ENCODE measurements at regions not wholly inside any gene's neighbourhood (a gene's known extent, or its start where the extent isn't known, plus 50 kb on each side); places are given as distances from the start of the nearest gene placed in this dataset.

DNA sequence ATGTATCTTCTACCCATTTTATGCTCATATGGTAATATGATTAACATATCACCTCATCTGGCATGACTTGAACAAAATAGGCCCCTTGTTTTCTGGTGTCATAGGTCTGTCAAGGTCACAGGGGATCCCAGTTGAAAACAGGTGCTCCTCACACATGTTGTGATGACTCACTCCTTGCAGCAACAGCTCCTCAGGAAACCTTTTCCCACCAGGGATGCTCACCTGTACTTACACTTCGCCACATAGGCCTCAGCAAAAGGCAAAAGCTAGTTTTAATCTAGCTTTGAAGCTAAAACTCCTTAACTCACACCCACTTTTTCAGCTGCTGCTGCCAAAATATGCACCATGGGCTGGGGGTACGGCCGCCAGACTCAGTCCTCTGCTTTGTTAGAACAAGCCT, 110.0 kb upstream of the SOX21 start:
- no peak overlapping the region for H3K27ac ChIP-seq (ENCODE audit: low read length)
- in situ Hi-C loops (cut with HindIII; ENCODE audit: low pct_unique_long_range_greater_than_20kb, low sequenced_read_pairs), result no loop called here
- no peaks in the 10 kb centered on the region for H3K36me3 ChIP-seq (ENCODE audit: control insufficient read depth, insufficient read depth, low read length)
- ATAC-seq, result no peak
- H3K27me3 ChIP-seq (ENCODE audit: control insufficient read depth, insufficient read depth, low read length), result no peaks in the 10 kb centered on the region
- CTCF ChIA-PET, result no interaction called here
- BruUV-seq (replicated peaks), result no TSS peak
- H3K4me3 ChIP-seq (ENCODE audit: low read depth in 2 of 2, low read length in 2 of 2), result no peak overlapping the region
- no peak for DNase-seq (ENCODE audit: low read depth, low spot score)
- intact Hi-C loops (cut with micrococcal nuclease; ENCODE audit: unreplicated experiment), result no loop called here
- H3K4me1 ChIP-seq (ENCODE audit: control insufficient read depth, insufficient read depth, low read length), result no peaks in the 10 kb centered on the region
- no peak for TF ChIP-seq SIN3A (IDR thresholded peaks at IDR 0.05; ENCODE audit: borderline replicate concordance, insufficient read depth, low read depth, low read length)
- TF ChIP-seq, protein P1, sequence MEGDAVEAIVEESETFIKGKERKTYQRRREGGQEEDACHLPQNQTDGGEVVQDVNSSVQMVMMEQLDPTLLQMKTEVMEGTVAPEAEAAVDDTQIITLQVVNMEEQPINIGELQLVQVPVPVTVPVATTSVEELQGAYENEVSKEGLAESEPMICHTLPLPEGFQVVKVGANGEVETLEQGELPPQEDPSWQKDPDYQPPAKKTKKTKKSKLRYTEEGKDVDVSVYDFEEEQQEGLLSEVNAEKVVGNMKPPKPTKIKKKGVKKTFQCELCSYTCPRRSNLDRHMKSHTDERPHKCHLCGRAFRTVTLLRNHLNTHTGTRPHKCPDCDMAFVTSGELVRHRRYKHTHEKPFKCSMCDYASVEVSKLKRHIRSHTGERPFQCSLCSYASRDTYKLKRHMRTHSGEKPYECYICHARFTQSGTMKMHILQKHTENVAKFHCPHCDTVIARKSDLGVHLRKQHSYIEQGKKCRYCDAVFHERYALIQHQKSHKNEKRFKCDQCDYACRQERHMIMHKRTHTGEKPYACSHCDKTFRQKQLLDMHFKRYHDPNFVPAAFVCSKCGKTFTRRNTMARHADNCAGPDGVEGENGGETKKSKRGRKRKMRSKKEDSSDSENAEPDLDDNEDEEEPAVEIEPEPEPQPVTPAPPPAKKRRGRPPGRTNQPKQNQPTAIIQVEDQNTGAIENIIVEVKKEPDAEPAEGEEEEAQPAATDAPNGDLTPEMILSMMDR (IDR thresholded peaks at IDR 0.05), result no peak
- TF ChIP-seq TCF7L2 (IDR thresholded peaks at IDR 0.05; ENCODE audit: low read depth, low read length), result no peak
- TF ChIP-seq, protein P2, sequence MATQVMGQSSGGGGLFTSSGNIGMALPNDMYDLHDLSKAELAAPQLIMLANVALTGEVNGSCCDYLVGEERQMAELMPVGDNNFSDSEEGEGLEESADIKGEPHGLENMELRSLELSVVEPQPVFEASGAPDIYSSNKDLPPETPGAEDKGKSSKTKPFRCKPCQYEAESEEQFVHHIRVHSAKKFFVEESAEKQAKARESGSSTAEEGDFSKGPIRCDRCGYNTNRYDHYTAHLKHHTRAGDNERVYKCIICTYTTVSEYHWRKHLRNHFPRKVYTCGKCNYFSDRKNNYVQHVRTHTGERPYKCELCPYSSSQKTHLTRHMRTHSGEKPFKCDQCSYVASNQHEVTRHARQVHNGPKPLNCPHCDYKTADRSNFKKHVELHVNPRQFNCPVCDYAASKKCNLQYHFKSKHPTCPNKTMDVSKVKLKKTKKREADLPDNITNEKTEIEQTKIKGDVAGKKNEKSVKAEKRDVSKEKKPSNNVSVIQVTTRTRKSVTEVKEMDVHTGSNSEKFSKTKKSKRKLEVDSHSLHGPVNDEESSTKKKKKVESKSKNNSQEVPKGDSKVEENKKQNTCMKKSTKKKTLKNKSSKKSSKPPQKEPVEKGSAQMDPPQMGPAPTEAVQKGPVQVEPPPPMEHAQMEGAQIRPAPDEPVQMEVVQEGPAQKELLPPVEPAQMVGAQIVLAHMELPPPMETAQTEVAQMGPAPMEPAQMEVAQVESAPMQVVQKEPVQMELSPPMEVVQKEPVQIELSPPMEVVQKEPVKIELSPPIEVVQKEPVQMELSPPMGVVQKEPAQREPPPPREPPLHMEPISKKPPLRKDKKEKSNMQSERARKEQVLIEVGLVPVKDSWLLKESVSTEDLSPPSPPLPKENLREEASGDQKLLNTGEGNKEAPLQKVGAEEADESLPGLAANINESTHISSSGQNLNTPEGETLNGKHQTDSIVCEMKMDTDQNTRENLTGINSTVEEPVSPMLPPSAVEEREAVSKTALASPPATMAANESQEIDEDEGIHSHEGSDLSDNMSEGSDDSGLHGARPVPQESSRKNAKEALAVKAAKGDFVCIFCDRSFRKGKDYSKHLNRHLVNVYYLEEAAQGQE (IDR thresholded peaks at IDR 0.05; ENCODE audit: insufficient read depth in 1 of 2, low read depth in 2 of 2, low read length in 1 of 2), result no peak
- no peak for TF ChIP-seq POLR2AphosphoS5 (IDR thresholded peaks at IDR 0.05; ENCODE audit: low read depth, low read length)
- H3K9me3 ChIP-seq (ENCODE audit: control insufficient read depth, insufficient read depth, low read depth, low read length), result no peaks in the 10 kb centered on the region
- POLR2A ChIA-PET, result interaction anchor here (0.6 kb wide), 1 partner anchor 652 kb away, joined by 10 read pairs; no protein-coding TSS in a partner anchor

DNA sequence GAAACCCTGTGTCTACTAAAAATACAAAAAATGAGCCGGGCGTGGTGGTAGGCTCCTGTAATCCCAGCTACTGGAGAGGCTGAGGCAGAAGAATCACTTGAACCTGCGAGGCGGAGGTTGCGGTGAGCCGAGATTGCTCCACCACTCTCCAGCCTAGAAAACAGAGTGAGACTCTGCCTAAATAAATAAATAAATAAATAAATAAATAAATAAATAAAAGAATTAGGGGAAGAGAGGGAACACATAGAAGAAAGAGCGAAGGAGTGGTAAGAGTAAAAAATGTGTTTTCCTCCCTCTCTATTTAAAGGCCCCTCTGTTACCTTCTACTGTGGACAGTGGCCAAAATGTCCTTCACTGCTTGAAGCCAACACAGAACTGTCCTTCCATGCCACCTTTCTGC, 103.9 kb upstream of the SOX21 start:
- Histone ChIP-seq H3K9me3 (ENCODE audit: control insufficient read depth, insufficient read depth, low read depth, low read length) (no peaks in the 10 kb centered on the region), H3K36me3 (ENCODE audit: control insufficient read depth, insufficient read depth, low read length) (no peaks in the 10 kb centered on the region), H3K27me3 (ENCODE audit: control insufficient read depth, insufficient read depth, low read length) (no peaks in the 10 kb centered on the region), H3K27ac (ENCODE audit: low read length) (no peak overlapping the region), H3K4me3 (ENCODE audit: low read depth in 2 of 2, low read length in 2 of 2) (no peak overlapping the region), H3K4me1 (ENCODE audit: control insufficient read depth, insufficient read depth, low read length) (no peaks in the 10 kb centered on the region)
- ChIA-PET CTCF (no interaction called here), POLR2A (no interaction called here)
- in situ Hi-C loops (cut with HindIII; ENCODE audit: low pct_unique_long_range_greater_than_20kb, low sequenced_read_pairs), result no loop called here
- intact Hi-C loops (cut with micrococcal nuclease; ENCODE audit: unreplicated experiment), result no loop called here
- DNase-seq (ENCODE audit: low read depth, low spot score) (no peak), ATAC-seq (no peak)
- no TSS peak for BruUV-seq (replicated peaks)
- TF ChIP-seq POLR2AphosphoS5 (IDR thresholded peaks at IDR 0.05; ENCODE audit: low read depth, low read length), result no peak
- no peak for TF ChIP-seq SIN3A (IDR thresholded peaks at IDR 0.05; ENCODE audit: borderline replicate concordance, insufficient read depth, low read depth, low read length)
- TF ChIP-seq TCF7L2 (IDR thresholded peaks at IDR 0.05; ENCODE audit: low read depth, low read length), result no peak

DNA sequence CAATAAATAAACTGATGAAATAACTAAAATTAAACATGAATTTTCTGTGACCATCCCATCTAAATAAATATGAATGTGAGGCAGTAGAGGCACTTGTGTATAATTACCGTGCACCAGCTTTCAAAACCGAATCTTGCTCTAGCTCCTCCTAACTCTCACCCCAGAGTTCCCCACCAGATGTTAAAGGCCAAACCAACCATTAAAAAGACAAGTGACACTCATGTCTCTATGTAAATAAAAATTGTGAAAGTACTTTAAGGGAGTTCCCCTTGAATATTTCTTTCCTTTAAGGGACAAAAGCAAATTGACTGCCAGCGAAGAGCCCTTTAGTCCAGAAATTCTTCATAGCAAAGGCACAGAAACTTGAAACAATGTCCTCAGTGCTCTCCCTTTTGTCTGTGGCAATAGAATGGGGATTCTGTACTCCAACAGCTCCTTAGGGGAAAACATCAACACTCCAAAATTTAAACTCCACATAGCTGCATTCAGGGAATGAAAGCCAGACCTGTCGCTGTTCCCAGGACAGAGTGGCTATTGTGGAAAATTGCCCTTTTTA, 101.7 kb upstream of the SOX21 start:
- Histone ChIP-seq H3K4me3 (ENCODE audit: low read depth in 2 of 2, low read length in 2 of 2) (no peak overlapping the region), H3K4me1 (ENCODE audit: control insufficient read depth, insufficient read depth, low read length) (no peaks in the 10 kb centered on the region), H3K36me3 (ENCODE audit: control insufficient read depth, insufficient read depth, low read length) (no peaks in the 10 kb centered on the region), H3K27me3 (ENCODE audit: control insufficient read depth, insufficient read depth, low read length) (no peaks in the 10 kb centered on the region), H3K27ac (ENCODE audit: low read length) (no peak overlapping the region), H3K9me3 (ENCODE audit: control insufficient read depth, insufficient read depth, low read depth, low read length) (no peaks in the 10 kb centered on the region)
- BruUV-seq (replicated peaks), result no TSS peak
- ATAC-seq (no peak), DNase-seq (ENCODE audit: low read depth, low spot score) (no peak)
- in situ Hi-C loops (cut with HindIII; ENCODE audit: low pct_unique_long_range_greater_than_20kb, low sequenced_read_pairs) (no loop called here), intact Hi-C loops (cut with micrococcal nuclease; ENCODE audit: unreplicated experiment) (no loop called here)
- TF ChIP-seq TCF7L2 (IDR thresholded peaks at IDR 0.05; ENCODE audit: low read depth, low read length) (no peak), SIN3A (IDR thresholded peaks at IDR 0.05; ENCODE audit: borderline replicate concordance, insufficient read depth, low read depth, low read length) (no peak)
- ChIA-PET CTCF (no interaction called here), POLR2A (no interaction called here)

Measured in Panc1 (cell line).